Peyer's patch (tissue), 4 donors: ENCODE measurements at regions not wholly inside any gene's neighbourhood (a gene's known extent, or its start where the extent isn't known, plus 50 kb on each side); places are given as distances from the start of the nearest gene placed in this dataset.

ENCODE experiments used
- POLR2A ChIP-seq, 2 donors: fragments of 450-650 bp; IDR thresholded peaks; one replicate each; pipeline ENCODE4 v1.5.1; 2017; ENCODE audit warnings: antibody characterized with exemption in 2 of 2, mild to moderate bottlenecking in 2 of 2, moderate library complexity in 2 of 2
- TF ChIP-seq, protein P1 (sequence below), 6 experiments: fragments of 450-650 bp in 4 of 6; fragments of 200-600 bp in 2 of 6; sonication (generic) in 1 of 6; IDR thresholded peaks; one replicate each; pipeline ENCODE4 v1.5.1; 2017 to 2019; ENCODE audit warnings: antibody characterized with exemption in 6 of 6, mild to moderate bottlenecking in 3 of 6, moderate library complexity in 1 of 6

GRCh38 chr10:94065787-94066186 lies 72.1 kb downstream of the PLCE1 start:
- TF ChIP-seq, protein P1, sequence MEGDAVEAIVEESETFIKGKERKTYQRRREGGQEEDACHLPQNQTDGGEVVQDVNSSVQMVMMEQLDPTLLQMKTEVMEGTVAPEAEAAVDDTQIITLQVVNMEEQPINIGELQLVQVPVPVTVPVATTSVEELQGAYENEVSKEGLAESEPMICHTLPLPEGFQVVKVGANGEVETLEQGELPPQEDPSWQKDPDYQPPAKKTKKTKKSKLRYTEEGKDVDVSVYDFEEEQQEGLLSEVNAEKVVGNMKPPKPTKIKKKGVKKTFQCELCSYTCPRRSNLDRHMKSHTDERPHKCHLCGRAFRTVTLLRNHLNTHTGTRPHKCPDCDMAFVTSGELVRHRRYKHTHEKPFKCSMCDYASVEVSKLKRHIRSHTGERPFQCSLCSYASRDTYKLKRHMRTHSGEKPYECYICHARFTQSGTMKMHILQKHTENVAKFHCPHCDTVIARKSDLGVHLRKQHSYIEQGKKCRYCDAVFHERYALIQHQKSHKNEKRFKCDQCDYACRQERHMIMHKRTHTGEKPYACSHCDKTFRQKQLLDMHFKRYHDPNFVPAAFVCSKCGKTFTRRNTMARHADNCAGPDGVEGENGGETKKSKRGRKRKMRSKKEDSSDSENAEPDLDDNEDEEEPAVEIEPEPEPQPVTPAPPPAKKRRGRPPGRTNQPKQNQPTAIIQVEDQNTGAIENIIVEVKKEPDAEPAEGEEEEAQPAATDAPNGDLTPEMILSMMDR (IDR thresholded peaks at IDR 0.05), result no peak
- no peak for TF ChIP-seq POLR2A (IDR thresholded peaks at IDR 0.05)
